Heart right ventricle (tissue), 16 donors: ENCODE measurements at regions not wholly inside any gene's neighbourhood (a gene's known extent, or its start where the extent isn't known, plus 50 kb on each side); places are given as distances from the start of the nearest gene placed in this dataset.

Source experiments
- ATAC-seq, 8 donors: fragments of 200-7000 bp; cut with Tn5 transposase; one replicate each; pipeline ENCODE4 v1.9.1; 2020; ENCODE audit warnings: mild to moderate bottlenecking in 8 of 8, moderate library complexity in 8 of 8, moderate number of reproducible peaks in 1 of 8
- DNase-seq, 2 donors: peaks; one replicate each; pipeline ENCODE4 v3.0.0-alpha.2; 2020
- H3K27ac ChIP-seq, 10 donors: fragments of 200-600 bp; sonication (generic) in 2 of 10; one replicate each; pipeline versions ENCODE4 v1.5.0 to v1.8.0; 2020 to 2022; ENCODE audit warnings: mild to moderate bottlenecking in 3 of 10
- H3K27me3 ChIP-seq, 7 donors: fragments of 200-600 bp; one replicate each; pipeline ENCODE4 v1.8.0; 2021 to 2022; ENCODE audit warnings: mild to moderate bottlenecking in 2 of 7
- H3K36me3 ChIP-seq, 9 donors: fragments of 200-600 bp; sonication (generic) in 1 of 9; one replicate each; pipeline versions ENCODE4 v1.5.0 to v1.8.0; 2020 to 2022; ENCODE audit warnings: mild to moderate bottlenecking in 2 of 9
- H3K4me1 ChIP-seq, 9 donors: fragments of 200-600 bp; sonication (generic) in 1 of 9; one replicate each; pipeline versions ENCODE4 v1.5.0 to v1.8.0; 2020 to 2022; ENCODE audit warnings: mild to moderate bottlenecking in 4 of 9
- H3K4me3 ChIP-seq, 10 donors: fragments of 200-600 bp; sonication (generic) in 2 of 10; one replicate each; pipeline versions ENCODE4 v1.5.0 to v1.8.0; 2020 to 2022; ENCODE audit warnings: mild to moderate bottlenecking in 7 of 10, moderate library complexity in 2 of 10
- H3K9me3 ChIP-seq, 11 donors: fragments of 200-600 bp in 10 of 11; sonication (generic) in 2 of 11; one replicate each; pipeline versions ENCODE4 v1.5.0 to v1.8.0; 2013 to 2022; ENCODE audit warnings: mild to moderate bottlenecking in 2 of 11, control low read depth in 1 of 11, moderate library complexity in 1 of 11
- CTCF ChIP-seq, 9 donors: fragments of 200-600 bp; sonication (generic) in 2 of 9; IDR thresholded peaks; one replicate each; pipeline versions ENCODE4 v1.5.0 to v1.8.0; 2021 to 2022; ENCODE audit warnings: antibody characterized with exemption in 9 of 9, mild to moderate bottlenecking in 5 of 9, moderate library complexity in 1 of 9
- WGBS, 2 donors: extraction: QIAGEN DNeasy Blood & Tissue Kit; methylation state at CpG; one replicate each; pipeline ENCODE4 v1.1.7; 2013; ENCODE audit warnings: inconsistent platforms in 1 of 2; 5-methylcytosine and 5-hydroxymethylcytosine counted together
- intact Hi-C, 10 donors: fragments of 100-400 bp; cut with DNase I; formaldehyde crosslinking; loops; one replicate each; pipeline versions ENCODE4 v1.11.1 to v1.14.2; 2022
- donor health status: Arrhythmogenic right ventricular cardiomyopathy.
- donor health status: ischemic (EF 13 %, LVEDD 7.1; RV severe dilation, severe dysfunction).
- donor health status: healthy with polysubstance abuse.
- donor health status: DM: no; HTN: yes; CAD: no.
- donor health status: DM: no; HTN: no; CAD: no.
- donor health status: ischemic (EF 25% LVEDD 6.9; RV normal size, moderate dysfunction).
- donor health status: ischemic (EF 25% LVEDD 5.7; RV mildly dilated, moderate dysfunction).
- donor health status: healthy.
- donor health status: DM: yes; HTN: yes; CAD: no.
- donor health status: Ischemic cardiomyopathy.
- donor health status: ischemic (EF 35%, LVEDD 5.7; RV mildly dilated, moderate dysfunction).
- donor health status: nonischemic (EF 11% LVEDD 7.7; RV severe dilation, severe dysfunction).
- donor health status: DM: yes; HTN: yes; CAD: no.
- donor health status: PGD.
- donor health status: ischemic (EF 29% LVEDD 5.4; RV normal size, mild dysfunction).
- donor health status: nonischemic (EF 23%, LVEDD 6.1; RV moderate dilation, normal function).

GRCh38 chr3:31410411-31410810, 122.3 kb upstream of the STT3B start:
- no peak for TF ChIP-seq CTCF (IDR thresholded peaks at IDR 0.05)
- ATAC-seq (peak in 1 of 8 donors; percentile 33), DNase-seq (no peak)
- 47% methylated on average over 3 of the region's 3 CpGs for WGBS, 2 donors
- no peak overlapping the region for H3K4me3 ChIP-seq
- no peaks in the 10 kb centered on the region for H3K27me3 ChIP-seq
- no peaks in the 10 kb centered on the region for H3K36me3 ChIP-seq
- intact Hi-C loops: no loop called here
- H3K9me3 ChIP-seq: no peaks in the 10 kb centered on the region
- H3K27ac ChIP-seq: peak overlapping the region in 1 of 10 donors; percentile 30
- H3K4me1 ChIP-seq: peaks cover 0 to 15% (median 0%) of the 10 kb centered on the region in 9 donors

- 97 to 100% methylated on average over 1 of the region's 1 CpG for WGBS, 2 donors
- TF ChIP-seq CTCF (IDR thresholded peaks at IDR 0.05): no peak
- Histone ChIP-seq H3K36me3 (no peaks in the 10 kb centered on the region), H3K4me1 (peaks cover 0 to 32% (median 0%) of the 10 kb centered on the region in 9 donors), H3K4me3 (no peak overlapping the region), H3K9me3 (no peaks in the 10 kb centered on the region), H3K27me3 (no peaks in the 10 kb centered on the region), H3K27ac (no peak overlapping the region)
- no peak for DNase-seq
- no peak for ATAC-seq
- intact Hi-C loops: no loop called here
Measured at GRCh38 chr3:31412832-31413231, 119.9 kb upstream of the STT3B start.

GRCh38 chr3:31413515-31413914, 119.2 kb upstream of the STT3B start:
- DNase-seq (no peak), ATAC-seq (no peak)
- no peak for TF ChIP-seq CTCF (IDR thresholded peaks at IDR 0.05)
- intact Hi-C loops: no loop called here
- Histone ChIP-seq H3K27me3 (no peaks in the 10 kb centered on the region), H3K4me1 (peaks cover 0 to 32% (median 0%) of the 10 kb centered on the region in 9 donors), H3K27ac (no peak overlapping the region), H3K9me3 (no peaks in the 10 kb centered on the region), H3K4me3 (no peak overlapping the region), H3K36me3 (no peaks in the 10 kb centered on the region)

- no peak for TF ChIP-seq CTCF (IDR thresholded peaks at IDR 0.05)
- intact Hi-C loops: no loop called here
- H3K36me3 ChIP-seq: no peaks in the 10 kb centered on the region
- no peaks in the 10 kb centered on the region for H3K9me3 ChIP-seq
- ATAC-seq (peak in 2 of 8 donors; percentile 38 to 68), DNase-seq (peak in 1 of 2 donors; percentile 27)
- H3K27me3 ChIP-seq: no peaks in the 10 kb centered on the region
- H3K4me3 ChIP-seq: no peak overlapping the region
- peak overlapping the region in 3 of 10 donors; percentile 17 to 49 (median 18) for H3K27ac ChIP-seq
- H3K4me1 ChIP-seq: peaks cover 0 to 16% (median 0%) of the 10 kb centered on the region in 9 donors
- 53 to 56% methylated on average over 4 of the region's 4 CpGs for WGBS, 2 donors
Measured at GRCh38 chr3:31416980-31417379, 115.7 kb upstream of the STT3B start.
